Astrocyte (in vitro differentiated cells and primary cell): ENCODE measurements at regions not wholly inside any gene's neighbourhood (a gene's known extent, or its start where the extent isn't known, plus 50 kb on each side); places are given as distances from the start of the nearest gene placed in this dataset.

Experiments
- EZH2 ChIP-seq: IDR thresholded peaks from 2 replicates; pipeline ENCODE4 v1.6.1; 2012; ENCODE audit warnings: mild to moderate bottlenecking, low read length, inconsistent platforms; ENCODE audit not compliant: insufficient read depth
- TF ChIP-seq, protein P1 (sequence below): IDR thresholded peaks from 2 replicates; pipeline ENCODE4 v1.5.1; 2011; ENCODE audit warnings: low read depth, mild to moderate bottlenecking, inconsistent platforms, low read length, moderate library complexity; ENCODE audit not compliant: insufficient read depth

DNA sequence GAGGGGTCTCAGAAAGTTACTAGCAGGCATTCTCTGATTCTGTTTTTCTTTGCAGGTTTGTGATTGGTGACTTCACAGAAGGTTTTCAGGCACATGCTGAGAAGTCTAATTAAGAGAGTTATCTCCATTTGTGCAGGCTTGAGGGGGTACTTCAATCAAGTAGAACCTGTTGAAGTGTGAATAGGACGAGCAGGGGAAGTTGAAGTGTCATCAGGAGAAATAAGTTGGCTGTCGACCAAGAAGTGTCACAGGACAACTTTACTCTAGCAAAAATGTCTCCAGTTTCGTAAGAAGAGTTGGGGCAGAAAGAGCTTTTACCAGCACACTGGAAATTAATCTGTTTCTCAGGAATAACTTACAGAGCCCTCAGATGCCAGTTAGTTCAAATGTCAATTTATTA is 576.5 kb upstream of the SLITRK5 start:
- TF ChIP-seq, protein P1, sequence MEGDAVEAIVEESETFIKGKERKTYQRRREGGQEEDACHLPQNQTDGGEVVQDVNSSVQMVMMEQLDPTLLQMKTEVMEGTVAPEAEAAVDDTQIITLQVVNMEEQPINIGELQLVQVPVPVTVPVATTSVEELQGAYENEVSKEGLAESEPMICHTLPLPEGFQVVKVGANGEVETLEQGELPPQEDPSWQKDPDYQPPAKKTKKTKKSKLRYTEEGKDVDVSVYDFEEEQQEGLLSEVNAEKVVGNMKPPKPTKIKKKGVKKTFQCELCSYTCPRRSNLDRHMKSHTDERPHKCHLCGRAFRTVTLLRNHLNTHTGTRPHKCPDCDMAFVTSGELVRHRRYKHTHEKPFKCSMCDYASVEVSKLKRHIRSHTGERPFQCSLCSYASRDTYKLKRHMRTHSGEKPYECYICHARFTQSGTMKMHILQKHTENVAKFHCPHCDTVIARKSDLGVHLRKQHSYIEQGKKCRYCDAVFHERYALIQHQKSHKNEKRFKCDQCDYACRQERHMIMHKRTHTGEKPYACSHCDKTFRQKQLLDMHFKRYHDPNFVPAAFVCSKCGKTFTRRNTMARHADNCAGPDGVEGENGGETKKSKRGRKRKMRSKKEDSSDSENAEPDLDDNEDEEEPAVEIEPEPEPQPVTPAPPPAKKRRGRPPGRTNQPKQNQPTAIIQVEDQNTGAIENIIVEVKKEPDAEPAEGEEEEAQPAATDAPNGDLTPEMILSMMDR = no peak
- no peak for TF ChIP-seq EZH2
